ENCODE measurements at regions not wholly inside any gene's neighbourhood (a gene's known extent, or its start where the extent isn't known, plus 50 kb on each side); places are given as distances from the start of the nearest gene placed in this dataset.

DNA sequence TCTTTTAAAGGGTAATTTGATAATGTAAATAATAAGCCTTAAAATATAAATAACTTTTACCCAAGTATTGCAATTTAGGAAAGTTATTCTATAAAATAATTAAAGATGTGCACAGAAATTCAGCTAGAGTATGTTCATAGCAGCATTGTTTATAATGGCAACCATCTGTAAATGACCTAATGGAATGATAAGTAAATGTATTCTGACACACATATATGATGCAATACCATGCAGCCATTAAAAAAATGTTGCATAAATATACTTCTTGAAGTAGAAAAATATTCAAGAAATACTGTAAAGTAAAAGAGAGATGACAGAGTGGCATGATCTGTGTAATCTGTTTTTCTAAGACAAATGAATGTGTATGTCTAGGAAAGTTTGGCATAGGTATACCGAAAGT is 545.7 kb downstream of the ZEB2 start (continued):
- no peak for TF ChIP-seq XRCC3 (IDR thresholded peaks at IDR 0.05)

DNA sequence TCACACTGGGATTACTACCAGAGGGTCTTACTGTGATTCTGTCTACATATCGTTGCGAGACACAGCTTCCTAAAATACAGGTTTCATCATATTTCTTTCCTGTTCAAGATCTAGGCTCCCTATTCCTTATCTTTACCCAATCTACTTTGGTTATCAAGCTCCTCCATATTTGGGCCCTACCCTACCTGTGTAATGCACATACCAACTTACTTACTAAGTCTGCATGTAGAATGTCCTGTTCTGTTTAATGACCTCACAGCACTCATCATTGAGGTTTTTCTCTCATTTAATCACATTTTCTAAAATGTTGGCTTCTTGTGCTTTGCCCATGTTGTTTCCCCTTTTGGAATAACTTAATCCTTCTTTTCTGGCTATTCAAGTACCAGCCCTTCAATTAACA is 551.1 kb downstream of the ZEB2 start:
- BruUV-seq (replicated peaks): no TSS peak
- H3K9me1 ChIP-seq (ENCODE audit: control insufficient read depth, insufficient read depth, low read length): no peaks in the 10 kb centered on the region
- H3K9ac ChIP-seq (ENCODE audit: insufficient read depth in 1 of 2, low read depth in 2 of 2, low read length in 2 of 2): no peak overlapping the region

GRCh38 chr2:143968360-143968759 is 551.6 kb downstream of the ZEB2 start:
- no peaks in the 10 kb centered on the region for H3K36me3 ChIP-seq (ENCODE audit: control insufficient read depth, insufficient read depth, low read length)
- no peaks in the 10 kb centered on the region for H3K4me1 ChIP-seq (replicated peaks in 1 of 2; ENCODE audit: control insufficient read depth in 2 of 2, insufficient read depth in 2 of 2, low read length in 2 of 2)
- H3K4me3 ChIP-seq: no peak overlapping the region
- H2AFZ ChIP-seq (ENCODE audit: low read depth, low read length): no peak overlapping the region
- H3K27ac ChIP-seq (ENCODE audit: extremely low read depth, low read depth, low read length): no peak overlapping the region
- 49% methylated on average over 4 of the region's 4 CpGs for WGBS (ENCODE audit: insufficient coverage, low coverage, missing lambda C conversion rate)
- no peaks in the 10 kb centered on the region for H3K79me2 ChIP-seq (ENCODE audit: control insufficient read depth, insufficient read depth, low read length)
- no peaks in the 10 kb centered on the region for H3K9me3 ChIP-seq (replicated peaks; ENCODE audit: control insufficient read depth, insufficient read depth, low read depth, low read length)
- ATAC-seq (no peak), FAIRE-seq (no peak), DNase-seq (ENCODE audit: extremely low read depth in 1 of 4, low spot score in 3 of 4) (no peak)
- H3K4me2 ChIP-seq (ENCODE audit: insufficient read depth, low read length): no peak overlapping the region
- ChIA-PET CTCF (ENCODE audit: low intra/inter-chr PET ratio) (no interaction called here), POLR2A (no interaction called here)
- H3K9me1 ChIP-seq (ENCODE audit: control insufficient read depth, insufficient read depth, low read length): no peaks in the 10 kb centered on the region
- H3K9ac ChIP-seq (ENCODE audit: insufficient read depth in 1 of 2, low read depth in 2 of 2, low read length in 2 of 2): no peak overlapping the region
- intact Hi-C loops (cut with micrococcal nuclease) (no loop called here), in situ Hi-C loops (cut with MboI) (no loop called here)
- no peaks in the 10 kb centered on the region for H3K27me3 ChIP-seq (ENCODE audit: control insufficient read depth in 2 of 2, insufficient read depth in 2 of 2, low read length in 2 of 2)
- H4K20me1 ChIP-seq (replicated peaks; ENCODE audit: control insufficient read depth, insufficient read depth, low read length): no peaks in the 10 kb centered on the region
- no TSS peak for BruUV-seq (replicated peaks)
- TF ChIP-seq, protein P1, sequence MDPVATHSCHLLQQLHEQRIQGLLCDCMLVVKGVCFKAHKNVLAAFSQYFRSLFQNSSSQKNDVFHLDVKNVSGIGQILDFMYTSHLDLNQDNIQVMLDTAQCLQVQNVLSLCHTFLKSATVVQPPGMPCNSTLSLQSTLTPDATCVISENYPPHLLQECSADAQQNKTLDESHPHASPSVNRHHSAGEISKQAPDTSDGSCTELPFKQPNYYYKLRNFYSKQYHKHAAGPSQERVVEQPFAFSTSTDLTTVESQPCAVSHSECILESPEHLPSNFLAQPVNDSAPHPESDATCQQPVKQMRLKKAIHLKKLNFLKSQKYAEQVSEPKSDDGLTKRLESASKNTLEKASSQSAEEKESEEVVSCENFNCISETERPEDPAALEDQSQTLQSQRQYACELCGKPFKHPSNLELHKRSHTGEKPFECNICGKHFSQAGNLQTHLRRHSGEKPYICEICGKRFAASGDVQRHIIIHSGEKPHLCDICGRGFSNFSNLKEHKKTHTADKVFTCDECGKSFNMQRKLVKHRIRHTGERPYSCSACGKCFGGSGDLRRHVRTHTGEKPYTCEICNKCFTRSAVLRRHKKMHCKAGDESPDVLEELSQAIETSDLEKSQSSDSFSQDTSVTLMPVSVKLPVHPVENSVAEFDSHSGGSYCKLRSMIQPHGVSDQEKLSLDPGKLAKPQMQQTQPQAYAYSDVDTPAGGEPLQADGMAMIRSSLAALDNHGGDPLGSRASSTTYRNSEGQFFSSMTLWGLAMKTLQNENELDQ (CRISPR knock-in tag; IDR thresholded peaks at IDR 0.05; ENCODE audit: borderline replicate concordance): no peak
- TF ChIP-seq CHCHD3 (CRISPR knock-in tag; IDR thresholded peaks at IDR 0.05) (no peak), PHB (CRISPR knock-in tag; IDR thresholded peaks at IDR 0.05) (no peak), NCOR1 (IDR thresholded peaks at IDR 0.05) (no peak), E4F1 (CRISPR knock-in tag; IDR thresholded peaks at IDR 0.05; ENCODE audit: borderline replicate concordance) (no peak), MYC (IDR thresholded peaks at IDR 0.05; ENCODE audit: low read depth, low read length) (no peak), MYC (CRISPR knock-in tag; IDR thresholded peaks at IDR 0.05; ENCODE audit: borderline replicate concordance, low read depth) (no peak)

More for the DNA sequence above, 551.1 kb downstream of the ZEB2 start:
- FAIRE-seq: no peak
- H3K36me3 ChIP-seq (ENCODE audit: control insufficient read depth, insufficient read depth, low read length): no peaks in the 10 kb centered on the region
- no peak overlapping the region for H2AFZ ChIP-seq (ENCODE audit: low read depth, low read length)
- no peak for DNase-seq (ENCODE audit: extremely low read depth in 1 of 4, low spot score in 3 of 4)
- ChIA-PET POLR2A (no interaction called here), CTCF (ENCODE audit: low intra/inter-chr PET ratio) (no interaction called here)
- no peaks in the 10 kb centered on the region for H4K20me1 ChIP-seq (replicated peaks; ENCODE audit: control insufficient read depth, insufficient read depth, low read length)
- no peaks in the 10 kb centered on the region for H3K79me2 ChIP-seq (ENCODE audit: control insufficient read depth, insufficient read depth, low read length)
- no peak for ATAC-seq
- H3K9me3 ChIP-seq (replicated peaks; ENCODE audit: control insufficient read depth, insufficient read depth, low read depth, low read length): no peaks in the 10 kb centered on the region
- H3K4me1 ChIP-seq (replicated peaks in 1 of 2; ENCODE audit: control insufficient read depth in 2 of 2, insufficient read depth in 2 of 2, low read length in 2 of 2): no peaks in the 10 kb centered on the region
- in situ Hi-C loops (cut with MboI) (no loop called here), intact Hi-C loops (cut with micrococcal nuclease) (no loop called here)
- H3K4me2 ChIP-seq (ENCODE audit: insufficient read depth, low read length): no peak overlapping the region
- TF ChIP-seq ZNF445 (CRISPR knock-in tag; IDR thresholded peaks at IDR 0.05; ENCODE audit: low read depth): no peak
- TF ChIP-seq SP2 (IDR thresholded peaks at IDR 0.05; ENCODE audit: extremely low read depth, low read depth, low read length, poor library complexity, severe bottlenecking): no peak
- H3K4me3 ChIP-seq: no peak overlapping the region
- H3K27me3 ChIP-seq (ENCODE audit: control insufficient read depth in 2 of 2, insufficient read depth in 2 of 2, low read length in 2 of 2): no peaks in the 10 kb centered on the region
- 43% methylated on average over 2 of the region's 2 CpGs for WGBS (ENCODE audit: insufficient coverage, low coverage, missing lambda C conversion rate)
- no peak overlapping the region for H3K27ac ChIP-seq (ENCODE audit: extremely low read depth, low read depth, low read length)
